ENCODE measurements at regions not wholly inside any gene's neighbourhood (a gene's known extent, or its start where the extent isn't known, plus 50 kb on each side); places are given as distances from the start of the nearest gene placed in this dataset.
"Not testable (repeated sequence)": the region's sequence is repeated elsewhere in the genome, so short reads cannot be mapped to it uniquely, and the experiment has no call there.

- ChIA-PET POLR2A (no interaction called here), CTCF (no interaction called here)
- DNase-seq (ENCODE audit: extremely low spot score), result no peak
- TF ChIP-seq CTCF (IDR thresholded peaks at IDR 0.05; ENCODE audit: control extremely low read depth, extremely low read depth, low read depth, missing control alignments), result no peak
These were observed 176.2 kb upstream of the ETV3 start for GRCh38 chr1:157314408-157314807.

GRCh38 chr1:157313240-157313807 lies 175.1 kb upstream of the ETV3 start:
- no peak for DNase-seq (ENCODE audit: extremely low spot score)
- no peak for TF ChIP-seq CTCF (IDR thresholded peaks at IDR 0.05; ENCODE audit: control extremely low read depth, extremely low read depth, low read depth, missing control alignments)
- ChIA-PET CTCF (no interaction called here), POLR2A (no interaction called here)

GRCh38 chr1:157312082-157312812 lies 174.1 kb upstream of the ETV3 start:
- TF ChIP-seq CTCF (IDR thresholded peaks at IDR 0.05; ENCODE audit: control extremely low read depth, extremely low read depth, low read depth, missing control alignments), result no peak
- POLR2A ChIA-PET, result no interaction called here
- no peak for DNase-seq (ENCODE audit: extremely low spot score)
- CTCF ChIA-PET, result interaction anchor here (0.9 kb wide), 2 partner anchors 10 to 36 kb away, joined by 3 read pairs; no protein-coding TSS in a partner anchor

- CTCF ChIA-PET, result interaction anchor here (0.9 to 1.5 kb wide), 3 partner anchors 9 to 35 kb away, joined by 3 to 5 read pairs (median 3); no protein-coding TSS in a partner anchor
- no peak for TF ChIP-seq CTCF (IDR thresholded peaks at IDR 0.05; ENCODE audit: control extremely low read depth, extremely low read depth, low read depth, missing control alignments)
- DNase-seq (ENCODE audit: extremely low spot score), result no peak
- POLR2A ChIA-PET, result no interaction called here
These were observed 173.5 kb upstream of the ETV3 start for GRCh38 chr1:157311730-157312081.

GRCh38 chr1:157310805-157311729 lies 172.9 kb upstream of the ETV3 start:
- peak; percentile 37 for DNase-seq (ENCODE audit: extremely low spot score)
- CTCF ChIA-PET, result interaction anchor here (0.9 to 1.5 kb wide), 4 partner anchors 8 to 59 kb away, joined by 3 to 5 read pairs (median 3); no protein-coding TSS in a partner anchor
- peak; percentile 41 for TF ChIP-seq CTCF (IDR thresholded peaks at IDR 0.05; ENCODE audit: control extremely low read depth, extremely low read depth, low read depth, missing control alignments)
- POLR2A ChIA-PET, result not testable (repeated sequence)

GRCh38 chr1:157310401-157310800 lies 172.2 kb upstream of the ETV3 start:
- POLR2A ChIA-PET, result no interaction called here
- no peak for TF ChIP-seq CTCF (IDR thresholded peaks at IDR 0.05; ENCODE audit: control extremely low read depth, extremely low read depth, low read depth, missing control alignments)
- CTCF ChIA-PET, result interaction anchor here (1.2 to 1.5 kb wide), 2 partner anchors 20 to 60 kb away, joined by 3 to 5 read pairs; no protein-coding TSS in a partner anchor
- no peak for DNase-seq (ENCODE audit: extremely low spot score)

Measured in GM10248 (cell line).